ENCODE measurements at regions not wholly inside any gene's neighbourhood (a gene's known extent, or its start where the extent isn't known, plus 50 kb on each side); places are given as distances from the start of the nearest gene placed in this dataset.

- TF ChIP-seq CTCF (IDR thresholded peaks at IDR 0.05) (no peak), POLR2A (IDR thresholded peaks at IDR 0.05) (no peak)
Observed at GRCh38 chr17:83187782-83188311, 108.4 kb downstream of the METRNL start.
